Upper lobe of left lung (tissue), 4 donors: ENCODE measurements at regions not wholly inside any gene's neighbourhood (a gene's known extent, or its start where the extent isn't known, plus 50 kb on each side); places are given as distances from the start of the nearest gene placed in this dataset.

ENCODE experiments used
- EP300 ChIP-seq, 4 donors: sonication (generic); formaldehyde crosslinking; IDR thresholded peaks; one replicate each; pipeline ENCODE4 v1.5.1; 2017; ENCODE audit warnings: antibody characterized with exemption in 4 of 4, control low read depth in 2 of 4
- POLR2A ChIP-seq, 4 donors: fragments of 450-650 bp; IDR thresholded peaks; one replicate each; pipeline ENCODE4 v1.5.1; 2016 to 2017; ENCODE audit warnings: antibody characterized with exemption in 4 of 4, mild to moderate bottlenecking in 2 of 4
- TF ChIP-seq, protein P1 (sequence below), 6 experiments: fragments of 450-650 bp in 4 of 6; fragments of 200-600 bp in 2 of 6; sonication (generic) in 2 of 6; IDR thresholded peaks; one replicate each; pipeline ENCODE4 v1.5.1; 2016 to 2019; ENCODE audit warnings: antibody characterized with exemption in 6 of 6

DNA sequence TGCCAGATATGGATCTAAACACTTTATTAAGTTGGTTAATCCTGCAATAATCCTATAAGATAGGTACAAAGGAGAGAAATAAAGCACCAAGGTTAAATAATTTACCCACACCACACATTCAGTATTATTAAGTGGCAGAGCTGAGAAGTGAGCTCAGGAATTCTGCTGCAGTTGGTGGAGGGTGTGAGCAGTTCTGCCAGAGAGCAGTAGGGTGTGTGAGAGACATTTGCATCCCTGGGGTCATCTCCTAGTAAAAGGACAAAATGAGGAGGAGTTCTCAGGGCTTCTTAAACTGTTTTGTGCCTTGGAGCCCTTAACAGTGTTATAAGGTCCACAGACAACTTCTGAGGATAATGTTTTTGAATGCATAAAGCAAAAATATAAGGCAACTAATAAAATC is 484.5 kb downstream of the TAFA4 start:
- TF ChIP-seq POLR2A (IDR thresholded peaks at IDR 0.05) (no peak), EP300 (IDR thresholded peaks at IDR 0.05) (no peak)
- TF ChIP-seq, protein P1, sequence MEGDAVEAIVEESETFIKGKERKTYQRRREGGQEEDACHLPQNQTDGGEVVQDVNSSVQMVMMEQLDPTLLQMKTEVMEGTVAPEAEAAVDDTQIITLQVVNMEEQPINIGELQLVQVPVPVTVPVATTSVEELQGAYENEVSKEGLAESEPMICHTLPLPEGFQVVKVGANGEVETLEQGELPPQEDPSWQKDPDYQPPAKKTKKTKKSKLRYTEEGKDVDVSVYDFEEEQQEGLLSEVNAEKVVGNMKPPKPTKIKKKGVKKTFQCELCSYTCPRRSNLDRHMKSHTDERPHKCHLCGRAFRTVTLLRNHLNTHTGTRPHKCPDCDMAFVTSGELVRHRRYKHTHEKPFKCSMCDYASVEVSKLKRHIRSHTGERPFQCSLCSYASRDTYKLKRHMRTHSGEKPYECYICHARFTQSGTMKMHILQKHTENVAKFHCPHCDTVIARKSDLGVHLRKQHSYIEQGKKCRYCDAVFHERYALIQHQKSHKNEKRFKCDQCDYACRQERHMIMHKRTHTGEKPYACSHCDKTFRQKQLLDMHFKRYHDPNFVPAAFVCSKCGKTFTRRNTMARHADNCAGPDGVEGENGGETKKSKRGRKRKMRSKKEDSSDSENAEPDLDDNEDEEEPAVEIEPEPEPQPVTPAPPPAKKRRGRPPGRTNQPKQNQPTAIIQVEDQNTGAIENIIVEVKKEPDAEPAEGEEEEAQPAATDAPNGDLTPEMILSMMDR (IDR thresholded peaks at IDR 0.05): no peak
